Endothelial cell (in vitro differentiated cells): ENCODE measurements at regions not wholly inside any gene's neighbourhood (a gene's known extent, or its start where the extent isn't known, plus 50 kb on each side); places are given as distances from the start of the nearest gene placed in this dataset.
A peak's percentile ranks its signal among the peaks of the same experiment; 100 is the strongest.

Source experiments
- DNase-seq: peaks from one replicate; pipeline ENCODE4 v3.0.0; 2021; ENCODE audit warnings: low spot score
- H3K27ac Mint-ChIP-seq: one replicate; pipeline ENCODE4 v1.8.0; 2021; ENCODE audit warnings: mixed read lengths, inconsistent platforms; ENCODE audit not compliant: unreplicated experiment
- H3K27me3 Mint-ChIP-seq: one replicate; pipeline ENCODE4 v1.8.0; 2021; ENCODE audit warnings: mild to moderate bottlenecking, moderate library complexity, mixed read lengths, inconsistent platforms; ENCODE audit not compliant: unreplicated experiment
- H3K36me3 Mint-ChIP-seq: one replicate; pipeline ENCODE4 v1.8.0; 2021; ENCODE audit warnings: mild to moderate bottlenecking, low read depth, mixed read lengths, inconsistent platforms; ENCODE audit not compliant: unreplicated experiment
- H3K4me1 Mint-ChIP-seq: one replicate; pipeline ENCODE4 v1.8.0; 2021; ENCODE audit warnings: mild to moderate bottlenecking, mixed read lengths, inconsistent platforms; ENCODE audit not compliant: unreplicated experiment
- H3K4me3 Mint-ChIP-seq: one replicate; pipeline ENCODE4 v1.8.0; 2021; ENCODE audit warnings: mild to moderate bottlenecking, mixed read lengths, inconsistent platforms; ENCODE audit not compliant: unreplicated experiment
- H3K9me3 Mint-ChIP-seq: one replicate; pipeline ENCODE4 v1.8.0; 2021; ENCODE audit warnings: mixed read lengths, inconsistent platforms; ENCODE audit not compliant: unreplicated experiment
- CTCF ChIP-seq: fragments of 200-600 bp; sonication (generic); IDR thresholded peaks from one replicate; pipeline ENCODE4 v1.5.0; 2021; ENCODE audit warnings: antibody characterized with exemption; ENCODE audit not compliant: unreplicated experiment

- peak; percentile 81 for TF ChIP-seq CTCF
- H3K4me1 Mint-ChIP-seq, result peaks cover 23% of the 10 kb centered on the region
- peaks cover 8% of the 10 kb centered on the region for H3K9me3 Mint-ChIP-seq
- DNase-seq, result peak; percentile 73
- peaks cover 8% of the 10 kb centered on the region for H3K36me3 Mint-ChIP-seq
- H3K27ac Mint-ChIP-seq, result no peak overlapping the region
- H3K27me3 Mint-ChIP-seq, result no peaks in the 10 kb centered on the region
- H3K4me3 Mint-ChIP-seq, result no peak overlapping the region
These were observed 197.6 kb upstream of the SASH1 start for GRCh38 chr6:148144917-148145521.

DNA sequence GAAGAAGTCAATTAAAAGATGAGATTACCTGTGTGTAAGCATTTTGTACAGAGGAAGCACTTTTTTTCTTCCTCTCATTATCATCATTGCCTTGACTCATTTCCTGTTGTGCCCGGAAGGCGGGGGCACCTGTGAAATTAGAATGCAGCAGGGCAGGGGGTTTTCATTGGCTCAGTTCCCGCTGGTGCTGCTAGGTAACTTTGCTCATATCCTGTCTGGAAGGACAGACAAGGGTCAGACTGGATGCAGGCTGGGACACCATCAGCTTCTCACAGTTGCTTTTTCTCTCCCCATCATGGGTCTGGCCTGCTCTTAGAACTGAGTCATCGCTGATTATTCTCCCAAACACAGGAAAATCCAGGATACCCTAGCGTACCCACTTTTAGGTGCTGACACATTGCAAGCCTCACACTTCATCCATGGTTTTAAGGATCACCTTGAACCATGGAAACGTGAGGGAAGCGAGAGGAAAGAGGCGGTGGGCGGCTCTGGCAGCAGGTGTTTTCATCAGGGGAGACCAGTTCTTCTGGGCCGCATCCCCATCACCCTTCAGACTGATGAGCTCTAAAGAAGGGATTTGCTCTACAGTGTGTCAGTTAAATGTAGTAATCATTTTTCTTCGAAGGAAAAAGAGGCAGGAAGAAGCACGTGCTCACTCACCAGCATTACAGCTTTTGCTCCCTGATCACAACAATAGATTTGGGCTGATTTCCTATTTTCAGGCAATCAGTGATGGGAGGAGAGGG is 195.7 kb upstream of the SASH1 start:
- TF ChIP-seq CTCF, result no peak
- Mint-ChIP-seq H3K4me3 (no peak overlapping the region), H3K27ac (no peak overlapping the region), H3K36me3 (no peaks in the 10 kb centered on the region), H3K9me3 (no peaks in the 10 kb centered on the region), H3K27me3 (no peaks in the 10 kb centered on the region), H3K4me1 (peaks cover 27% of the 10 kb centered on the region)
- DNase-seq, result no peak

- Mint-ChIP-seq H3K27me3 (no peaks in the 10 kb centered on the region), H3K4me1 (peaks cover 31% of the 10 kb centered on the region), H3K9me3 (no peaks in the 10 kb centered on the region), H3K36me3 (no peaks in the 10 kb centered on the region), H3K4me3 (no peak overlapping the region), H3K27ac (no peak overlapping the region)
- TF ChIP-seq CTCF, result no peak
- DNase-seq, result no peak
These were observed 195.2 kb upstream of the SASH1 start for GRCh38 chr6:148147463-148147830.

DNA sequence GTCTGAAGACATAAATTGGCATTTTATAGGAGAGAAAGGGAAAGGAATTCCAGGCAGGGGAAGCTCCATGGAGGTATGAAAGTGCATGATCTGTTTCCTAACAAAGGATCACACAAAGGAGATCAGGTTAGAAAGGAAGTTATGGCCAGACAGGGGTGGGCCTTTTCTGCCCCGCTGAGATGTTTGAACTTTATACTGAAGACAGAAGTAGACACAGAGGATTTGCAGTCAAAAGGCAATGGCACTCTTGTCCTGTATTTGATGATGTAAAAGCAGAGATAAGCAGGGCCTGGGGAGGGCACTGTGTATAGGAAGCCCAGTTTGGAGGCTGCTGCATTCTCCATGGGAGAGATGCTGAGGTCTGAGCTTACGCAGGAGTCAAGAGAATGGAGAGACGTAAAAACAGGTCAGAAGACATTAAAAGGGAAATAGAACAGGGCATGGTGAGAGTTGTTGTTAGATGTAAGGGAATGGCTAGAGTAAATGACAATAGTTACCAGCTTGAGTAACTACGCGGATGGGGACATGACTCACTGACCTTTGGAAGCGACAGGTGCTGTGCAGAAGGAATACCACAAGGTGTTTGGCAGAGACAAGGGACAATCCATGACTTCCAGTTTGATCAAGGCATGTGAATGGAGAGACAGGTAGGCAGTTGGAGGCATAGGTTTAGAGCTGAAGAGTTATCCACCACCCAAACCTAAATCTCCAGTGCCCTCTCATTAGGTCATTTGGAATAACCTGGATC is 190.6 kb upstream of the SASH1 start:
- no peaks in the 10 kb centered on the region for H3K27me3 Mint-ChIP-seq
- H3K9me3 Mint-ChIP-seq, result no peaks in the 10 kb centered on the region
- TF ChIP-seq CTCF, result no peak
- H3K27ac Mint-ChIP-seq, result no peak overlapping the region
- no peaks in the 10 kb centered on the region for H3K36me3 Mint-ChIP-seq
- H3K4me3 Mint-ChIP-seq, result no peak overlapping the region
- no peak for DNase-seq
- H3K4me1 Mint-ChIP-seq, result peaks cover 25% of the 10 kb centered on the region

DNA sequence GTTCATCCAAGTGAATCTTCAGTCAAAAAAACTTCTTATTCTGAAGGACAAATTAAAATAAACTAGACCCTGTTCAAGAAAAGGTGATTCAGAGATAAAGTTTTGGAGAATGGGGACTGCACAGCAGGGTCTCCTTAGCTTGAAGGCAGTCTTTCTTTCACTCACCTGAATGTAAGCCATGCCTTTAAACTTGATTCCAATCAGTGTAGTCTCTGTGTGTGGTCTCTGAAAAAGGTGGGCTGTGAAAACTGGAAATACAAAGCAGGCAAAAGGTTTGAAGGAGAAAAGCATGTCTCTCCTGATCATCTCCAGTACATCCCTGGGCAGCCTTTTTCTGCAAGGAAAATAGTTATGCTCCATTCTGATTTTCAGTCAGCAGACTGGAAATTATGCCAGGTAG is 188.0 kb upstream of the SASH1 start:
- no peaks in the 10 kb centered on the region for H3K36me3 Mint-ChIP-seq
- no peak for TF ChIP-seq CTCF
- no peaks in the 10 kb centered on the region for H3K27me3 Mint-ChIP-seq
- DNase-seq, result no peak
- no peak overlapping the region for H3K27ac Mint-ChIP-seq
- no peak overlapping the region for H3K4me3 Mint-ChIP-seq
- no peaks in the 10 kb centered on the region for H3K9me3 Mint-ChIP-seq
- H3K4me1 Mint-ChIP-seq, result peaks cover 16% of the 10 kb centered on the region
